ENCODE measurements at regions not wholly inside any gene's neighbourhood (a gene's known extent, or its start where the extent isn't known, plus 50 kb on each side); places are given as distances from the start of the nearest gene placed in this dataset.

DNA sequence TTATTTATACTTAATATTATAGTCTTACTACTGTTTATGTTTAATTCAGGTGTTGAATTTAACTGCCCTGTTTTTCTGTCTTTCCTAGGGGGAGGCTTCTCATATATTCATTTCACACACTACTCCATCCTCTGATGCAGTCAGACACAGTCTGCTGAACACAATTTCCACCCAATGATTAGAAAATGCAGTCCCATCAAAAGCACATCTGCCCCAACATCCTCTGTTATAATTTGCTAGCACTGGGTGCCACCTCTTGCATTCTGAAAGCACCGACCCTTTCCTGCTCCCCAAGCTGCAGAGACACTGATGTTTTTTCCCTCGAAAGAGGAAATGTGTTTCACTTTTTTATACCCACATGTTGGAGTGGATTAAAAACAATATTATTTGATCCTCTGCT, 474.7 kb downstream of the PID1 start:
- TF ChIP-seq, protein P1, sequence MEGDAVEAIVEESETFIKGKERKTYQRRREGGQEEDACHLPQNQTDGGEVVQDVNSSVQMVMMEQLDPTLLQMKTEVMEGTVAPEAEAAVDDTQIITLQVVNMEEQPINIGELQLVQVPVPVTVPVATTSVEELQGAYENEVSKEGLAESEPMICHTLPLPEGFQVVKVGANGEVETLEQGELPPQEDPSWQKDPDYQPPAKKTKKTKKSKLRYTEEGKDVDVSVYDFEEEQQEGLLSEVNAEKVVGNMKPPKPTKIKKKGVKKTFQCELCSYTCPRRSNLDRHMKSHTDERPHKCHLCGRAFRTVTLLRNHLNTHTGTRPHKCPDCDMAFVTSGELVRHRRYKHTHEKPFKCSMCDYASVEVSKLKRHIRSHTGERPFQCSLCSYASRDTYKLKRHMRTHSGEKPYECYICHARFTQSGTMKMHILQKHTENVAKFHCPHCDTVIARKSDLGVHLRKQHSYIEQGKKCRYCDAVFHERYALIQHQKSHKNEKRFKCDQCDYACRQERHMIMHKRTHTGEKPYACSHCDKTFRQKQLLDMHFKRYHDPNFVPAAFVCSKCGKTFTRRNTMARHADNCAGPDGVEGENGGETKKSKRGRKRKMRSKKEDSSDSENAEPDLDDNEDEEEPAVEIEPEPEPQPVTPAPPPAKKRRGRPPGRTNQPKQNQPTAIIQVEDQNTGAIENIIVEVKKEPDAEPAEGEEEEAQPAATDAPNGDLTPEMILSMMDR (IDR thresholded peaks at IDR 0.05; ENCODE audit: borderline replicate concordance), result no peak
- Histone ChIP-seq H3K4me3 (no peak overlapping the region), H3K9me3 (replicated peaks) (no peaks in the 10 kb centered on the region), H3K27me3 (ENCODE audit: low read depth) (no peaks in the 10 kb centered on the region), H3K27ac (replicated peaks) (no peak overlapping the region), H3K4me1 (no peaks in the 10 kb centered on the region), H3K36me3 (no peaks in the 10 kb centered on the region)
- intact Hi-C loops (cut with micrococcal nuclease), result no loop called here
- DNase-seq, result no peak

DNA sequence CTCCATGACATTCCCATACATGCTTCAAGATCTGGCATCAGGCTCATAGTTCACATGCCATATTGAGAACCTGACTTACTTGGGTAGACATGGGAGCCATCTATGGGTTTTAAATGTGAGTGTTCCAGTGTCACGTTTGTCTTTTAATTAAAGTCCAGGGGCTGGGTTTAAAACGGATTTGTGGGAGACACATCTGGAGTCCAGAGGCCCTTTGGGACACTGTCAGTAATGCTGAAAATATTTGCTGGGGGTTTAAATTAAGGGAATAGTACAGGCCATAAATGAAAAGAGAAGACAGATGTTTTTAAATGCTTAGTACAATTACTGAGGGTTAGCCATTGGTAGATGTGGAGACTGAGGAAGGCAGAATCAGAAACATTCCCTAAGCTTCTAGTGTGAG, 478.0 kb downstream of the PID1 start:
- H3K4me3 ChIP-seq, result no peak overlapping the region
- no peaks in the 10 kb centered on the region for H3K36me3 ChIP-seq
- no peaks in the 10 kb centered on the region for H3K4me1 ChIP-seq
- no peak overlapping the region for H3K27ac ChIP-seq (replicated peaks)
- no peaks in the 10 kb centered on the region for H3K27me3 ChIP-seq (ENCODE audit: low read depth)
- no peaks in the 10 kb centered on the region for H3K9me3 ChIP-seq (replicated peaks)
- TF ChIP-seq, protein P1 (IDR thresholded peaks at IDR 0.05; ENCODE audit: borderline replicate concordance), result no peak
- no peak for DNase-seq
- intact Hi-C loops (cut with micrococcal nuclease), result no loop called here

GRCh38 chr2:228786901-228787300, 484.2 kb downstream of the PID1 start:
- Histone ChIP-seq H3K36me3 (no peaks in the 10 kb centered on the region), H3K4me1 (no peaks in the 10 kb centered on the region), H3K9me3 (replicated peaks) (peaks cover 7% of the 10 kb centered on the region), H3K27me3 (ENCODE audit: low read depth) (no peaks in the 10 kb centered on the region), H3K4me3 (no peak overlapping the region), H3K27ac (replicated peaks) (no peak overlapping the region)
- no peak for DNase-seq
- intact Hi-C loops (cut with micrococcal nuclease), result no loop called here
- TF ChIP-seq, protein P1 (IDR thresholded peaks at IDR 0.05; ENCODE audit: borderline replicate concordance), result no peak

DNA sequence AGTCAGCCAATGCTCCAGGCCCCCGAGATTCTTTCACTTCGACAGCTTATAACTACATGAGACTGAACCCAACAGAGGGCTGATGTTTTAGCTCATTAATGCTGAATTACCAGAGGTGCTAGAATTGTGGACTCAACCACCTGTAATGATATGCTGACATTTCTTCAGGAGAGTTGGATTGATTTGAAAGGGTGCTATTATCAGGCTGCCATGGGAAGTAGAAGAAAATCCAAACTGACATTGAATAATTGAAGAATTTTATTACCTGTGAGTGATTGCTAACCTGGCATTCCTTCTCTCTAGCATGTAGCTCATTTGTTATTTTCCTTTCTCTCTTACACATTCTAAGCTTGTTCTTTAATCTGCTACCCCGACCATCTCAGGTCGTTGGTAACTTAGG, 488.8 kb downstream of the PID1 start:
- Histone ChIP-seq H3K36me3 (no peaks in the 10 kb centered on the region), H3K27me3 (ENCODE audit: low read depth) (no peaks in the 10 kb centered on the region), H3K4me1 (no peaks in the 10 kb centered on the region), H3K27ac (replicated peaks) (no peak overlapping the region), H3K9me3 (replicated peaks) (peaks cover 12% of the 10 kb centered on the region), H3K4me3 (no peak overlapping the region)
- intact Hi-C loops (cut with micrococcal nuclease), result no loop called here
- TF ChIP-seq, protein P1 (IDR thresholded peaks at IDR 0.05; ENCODE audit: borderline replicate concordance), result no peak
- no peak for DNase-seq

DNA sequence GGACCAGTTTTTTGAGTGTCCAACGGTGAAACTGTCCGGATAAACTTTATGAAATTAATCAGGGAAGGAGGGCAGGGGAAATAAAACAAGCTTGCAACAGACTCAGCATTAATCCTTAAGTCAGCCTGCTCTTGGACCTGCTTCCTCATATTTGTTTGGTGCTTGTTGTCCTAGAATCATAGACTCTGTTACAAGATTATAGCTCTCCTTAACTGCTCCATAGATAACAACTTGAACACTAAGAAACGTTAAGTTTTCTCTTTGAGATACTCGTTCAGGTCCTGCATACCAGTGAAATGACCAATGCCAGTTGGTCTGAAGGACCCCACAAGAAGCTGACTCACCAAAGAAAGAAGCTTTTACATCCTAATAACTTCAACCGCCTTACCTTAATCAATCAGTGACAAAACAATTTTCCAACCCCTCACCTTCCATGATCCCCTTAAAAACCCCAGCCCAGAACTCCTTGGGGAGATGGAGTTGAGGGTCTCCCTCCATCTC, 493.2 kb downstream of the PID1 start:
- intact Hi-C loops (cut with micrococcal nuclease), result no loop called here
- no peak for DNase-seq

More for the DNA sequence above, 493.2 kb downstream of the PID1 start:
- TF ChIP-seq, protein P1 (IDR thresholded peaks at IDR 0.05; ENCODE audit: borderline replicate concordance), result no peak
- H3K9me3 ChIP-seq (replicated peaks), result peaks cover 5% of the 10 kb centered on the region
- no peaks in the 10 kb centered on the region for H3K4me1 ChIP-seq
- H3K27me3 ChIP-seq (ENCODE audit: low read depth), result no peaks in the 10 kb centered on the region
- no peak overlapping the region for H3K4me3 ChIP-seq
- H3K27ac ChIP-seq (replicated peaks), result no peak overlapping the region
- H3K36me3 ChIP-seq, result no peaks in the 10 kb centered on the region

Data from left ventricle myocardium inferior (tissue), 1 donor.